Stromal cell of bone marrow (primary cell): ENCODE measurements at regions not wholly inside any gene's neighbourhood (a gene's known extent, or its start where the extent isn't known, plus 50 kb on each side); places are given as distances from the start of the nearest gene placed in this dataset.

Experiments used
- DNase-seq: peaks from one replicate; pipeline ENCODE4 v3.0.0-alpha.2; 2012; ENCODE audit warnings: low read depth

DNA sequence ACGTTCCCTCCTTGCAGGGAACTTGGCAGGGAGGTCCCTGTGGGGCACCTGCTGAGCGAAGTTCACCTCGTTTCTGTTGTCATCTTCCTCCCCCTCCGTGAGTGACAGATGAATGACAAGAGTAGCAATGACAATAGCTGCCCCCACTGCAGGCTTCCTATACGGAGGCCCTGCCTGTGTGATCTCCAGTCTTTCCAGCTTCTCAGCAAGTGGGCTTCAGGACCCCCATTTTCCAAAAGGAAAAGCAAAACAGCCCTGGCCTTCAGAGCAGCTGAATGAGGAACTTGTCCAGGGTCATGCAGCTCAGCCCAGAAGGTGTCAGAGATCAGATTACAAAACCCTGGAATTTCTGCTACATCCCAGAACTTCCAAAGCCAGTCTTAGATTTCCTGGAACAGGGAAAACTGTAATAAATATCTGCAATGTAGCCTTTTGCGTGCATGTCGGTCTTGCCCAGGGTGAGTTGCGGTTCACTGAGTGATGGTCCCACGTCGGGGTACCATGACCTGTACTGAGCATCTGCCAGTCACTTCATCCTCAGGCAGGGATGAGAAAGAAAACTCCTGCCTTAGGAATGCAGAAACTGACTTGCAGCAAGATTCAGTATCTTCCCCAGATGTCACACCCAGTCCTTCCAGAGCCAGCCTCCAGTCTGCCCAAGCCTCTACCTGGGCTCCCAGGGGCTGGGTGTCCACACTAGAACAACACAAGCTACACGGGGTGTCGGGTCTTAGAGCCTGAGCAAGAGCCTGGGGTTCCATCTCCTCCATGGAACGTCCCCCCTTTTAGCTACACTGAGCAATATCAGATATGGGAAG is 1457.0 kb downstream of the BRD1 start:
- DNase-seq: no peak

DNA sequence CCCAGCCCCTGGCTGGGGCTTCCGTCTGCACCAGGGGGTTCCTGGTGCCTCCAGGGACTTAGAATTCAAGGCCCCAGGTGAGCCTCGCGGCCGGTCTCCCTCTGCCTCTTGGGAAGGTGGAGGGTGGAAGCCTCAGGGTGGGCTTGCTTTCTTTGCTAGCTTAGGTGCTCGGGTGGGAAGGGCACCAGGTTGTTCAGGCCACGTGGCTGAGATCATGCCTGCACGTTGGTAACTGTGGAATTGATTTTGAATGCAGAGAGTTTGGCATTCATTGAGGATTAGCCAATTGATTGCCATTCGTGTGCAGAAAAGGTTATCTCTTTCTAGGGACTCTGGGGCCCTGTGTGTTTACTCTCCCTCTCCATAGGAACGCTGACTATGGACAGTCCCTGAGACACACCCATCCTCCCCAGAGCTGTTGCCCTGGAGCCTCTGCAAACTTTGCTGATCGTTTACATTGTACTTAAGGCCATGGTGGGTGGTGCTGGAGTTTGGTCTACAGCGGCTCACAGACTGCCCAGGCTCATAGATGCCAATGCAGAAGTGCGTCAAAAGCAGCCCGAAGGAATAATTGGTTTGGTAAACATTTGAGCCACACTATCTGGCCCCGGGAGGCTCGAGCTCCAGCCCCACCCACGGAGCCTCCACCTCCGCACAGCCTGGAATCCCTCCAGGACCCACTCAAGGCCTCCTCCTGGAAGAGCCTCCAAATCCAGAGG is 1457.7 kb downstream of the BRD1 start:
- DNase-seq: peak; percentile 2

DNA sequence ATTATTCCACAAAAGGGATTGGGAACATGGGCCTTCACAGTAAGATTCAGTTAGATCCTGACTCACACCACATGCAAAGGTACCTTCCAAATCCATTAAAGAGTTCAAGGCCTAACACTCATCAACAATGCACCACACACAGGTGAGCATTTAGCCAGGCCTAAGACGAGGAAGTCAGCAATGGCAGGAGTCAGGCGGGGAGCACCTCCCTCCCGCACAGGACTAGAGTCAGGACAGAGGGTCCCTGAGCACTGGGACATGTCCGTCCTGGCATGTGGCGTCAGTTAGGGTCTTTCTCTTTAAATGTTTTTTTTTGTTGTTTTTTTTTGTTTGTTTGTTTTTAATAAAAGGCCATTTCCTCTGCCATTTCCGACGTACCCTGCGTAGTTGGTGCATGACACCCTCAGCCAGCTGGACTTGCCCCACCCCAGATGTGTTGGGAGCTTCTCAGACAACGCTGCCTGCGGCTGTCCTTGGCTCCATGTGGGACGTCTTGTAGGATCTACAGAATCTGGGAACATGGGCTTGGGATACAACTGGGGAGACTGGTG is 1458.6 kb downstream of the BRD1 start:
- DNase-seq: no peak

DNA sequence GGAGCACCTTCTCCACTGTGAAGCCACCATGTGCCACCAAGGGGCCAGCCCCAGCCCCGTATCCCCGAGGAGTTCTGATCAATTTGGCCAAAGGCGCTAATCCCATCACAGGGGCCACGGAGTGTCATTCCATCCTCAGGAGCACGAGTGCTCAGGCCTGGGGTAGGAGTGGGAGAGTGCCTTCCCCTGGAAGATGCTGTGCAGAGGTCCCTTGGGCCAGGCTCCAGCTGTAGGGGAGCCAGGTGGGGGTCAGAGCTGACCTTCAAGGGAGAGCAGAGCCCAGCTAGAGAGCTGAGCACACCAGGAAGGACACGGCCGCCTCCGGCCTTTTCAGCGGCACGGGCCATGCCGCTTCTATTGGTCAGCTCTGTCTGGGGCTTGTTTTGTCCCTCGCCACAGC is 1459.9 kb downstream of the BRD1 start:
- DNase-seq: no peak

DNA sequence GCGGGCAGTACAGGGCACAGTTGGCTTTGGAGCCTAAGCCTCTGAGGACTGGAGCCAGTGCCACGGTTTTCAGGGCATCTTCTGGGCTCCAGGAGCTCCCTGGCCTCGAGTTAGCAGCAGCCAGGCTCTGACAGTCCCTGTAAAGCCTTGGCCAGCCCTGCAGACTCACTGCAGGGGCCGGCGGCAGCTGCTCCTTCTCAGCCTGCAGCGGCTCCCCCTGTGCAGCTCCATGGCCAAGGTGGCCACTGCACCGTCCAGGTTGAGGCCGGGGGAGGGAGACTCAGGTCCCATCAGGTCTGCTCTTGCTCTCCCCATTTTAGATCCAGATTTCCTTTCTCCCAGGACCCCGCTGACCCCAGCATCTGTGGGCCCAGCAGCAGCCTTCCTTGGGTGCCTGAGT is 1461.1 kb downstream of the BRD1 start:
- DNase-seq: no peak

DNA sequence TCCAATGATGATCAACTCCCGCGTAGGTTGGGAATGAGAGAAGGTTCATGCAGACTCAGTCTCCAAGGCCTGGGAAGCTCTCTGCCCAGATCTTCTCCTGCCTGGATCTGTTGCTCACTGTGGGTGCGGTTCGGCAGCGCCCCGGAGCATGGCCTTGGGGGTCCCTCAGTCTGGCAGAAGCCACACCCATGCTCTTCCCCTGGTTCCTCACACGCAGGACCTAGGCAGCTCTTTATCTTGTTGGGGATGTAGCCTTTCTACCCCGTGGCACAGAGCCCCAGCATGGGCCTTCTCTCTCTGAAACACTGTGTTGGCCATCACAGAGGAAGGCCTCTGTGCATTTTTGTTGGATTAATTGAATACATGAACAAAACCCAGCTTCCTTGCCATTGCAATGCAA is 1461.6 kb downstream of the BRD1 start:
- no peak for DNase-seq

DNA sequence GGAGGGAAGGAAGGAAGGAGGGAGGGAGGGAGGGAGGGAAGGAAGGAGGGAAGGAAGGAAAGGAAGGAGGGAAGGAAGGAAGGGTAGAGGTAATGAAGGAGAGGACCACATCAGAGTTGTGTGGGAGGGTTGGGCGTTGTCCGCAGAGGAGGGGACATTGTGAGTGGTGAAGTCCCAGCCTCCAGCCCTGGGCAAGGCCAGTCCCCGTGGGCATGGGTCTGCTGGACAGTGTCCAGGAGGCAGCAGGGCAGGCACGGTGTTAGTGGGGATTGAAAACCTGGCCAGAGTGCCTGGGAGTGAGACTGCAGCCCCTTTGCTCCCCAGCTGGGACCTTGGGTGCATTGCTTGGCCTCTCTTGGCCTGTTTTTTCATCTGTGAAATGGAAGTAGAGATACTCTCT is 1462.3 kb downstream of the BRD1 start:
- DNase-seq: no peak

DNA sequence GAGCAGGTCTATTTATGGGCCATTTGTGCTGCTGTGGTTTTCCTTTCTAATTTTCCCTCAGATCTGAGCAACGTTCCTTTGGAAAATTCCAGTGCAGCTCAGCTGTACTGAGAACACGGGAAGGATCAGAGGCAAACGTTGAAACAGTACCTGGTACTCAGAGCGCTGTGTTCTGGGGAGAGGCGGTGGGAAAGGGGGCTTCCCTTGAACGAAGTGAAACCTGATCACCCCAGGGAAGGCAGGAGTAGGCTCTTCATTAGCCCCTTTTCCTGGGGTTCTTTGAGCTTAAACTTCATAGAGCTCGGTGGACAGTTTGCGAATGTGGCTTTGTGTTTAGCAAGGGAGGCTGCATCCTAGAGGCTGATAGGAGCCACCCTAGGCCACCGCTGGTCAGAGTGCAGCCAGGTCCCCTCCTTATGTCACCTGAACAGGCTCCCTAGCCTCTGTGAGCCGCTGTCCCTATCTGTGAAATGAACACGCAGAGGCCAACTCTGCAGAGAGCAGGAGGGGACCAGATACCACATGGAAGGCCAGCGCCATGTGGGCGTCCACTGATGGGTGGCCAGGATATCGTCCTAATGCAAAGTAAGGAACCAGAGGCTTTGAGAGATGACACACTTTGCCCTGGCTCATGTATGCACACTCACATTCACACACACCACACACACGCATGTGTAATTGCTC is 1464.8 kb downstream of the BRD1 start:
- DNase-seq: no peak

DNA sequence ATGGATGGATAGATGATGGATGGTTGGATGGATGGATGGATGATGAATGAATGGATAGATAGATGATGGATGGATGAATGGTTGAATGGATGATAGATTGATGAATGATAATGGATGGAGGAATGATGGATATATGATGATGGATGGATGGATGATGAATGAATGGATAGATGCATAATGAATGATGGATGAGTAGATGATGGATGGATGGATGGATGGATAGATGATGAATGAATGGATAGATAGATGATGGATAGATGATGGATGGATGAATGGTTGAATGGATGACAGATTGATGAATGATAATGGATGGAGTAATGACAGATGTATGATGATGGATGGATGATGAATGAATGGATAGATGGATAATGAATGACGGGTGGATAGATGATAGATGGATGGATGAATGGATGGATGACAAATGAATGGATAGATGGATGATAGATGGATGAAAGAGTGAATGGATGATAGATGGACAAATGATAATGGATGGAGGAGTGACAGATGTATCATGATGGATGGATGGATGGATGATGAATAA is 1466.5 kb downstream of the BRD1 start:
- no peak for DNase-seq

DNA sequence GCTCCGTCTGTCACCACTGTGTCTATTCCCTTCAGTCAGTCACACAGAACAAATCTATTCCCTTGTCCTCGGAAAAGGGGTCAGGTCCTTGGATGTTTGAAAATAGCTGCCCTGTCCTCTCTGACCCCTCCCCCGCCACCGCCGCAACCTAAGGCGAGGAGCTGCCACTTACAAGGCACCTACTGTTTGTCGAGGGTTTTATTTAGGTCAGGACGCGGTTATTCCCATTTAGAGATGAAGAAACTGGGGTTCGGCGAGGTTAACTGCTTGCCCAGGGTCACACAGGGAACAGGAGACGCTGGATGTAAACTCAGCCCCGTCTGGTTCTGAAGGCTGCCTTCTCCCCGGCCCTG is 1468.1 kb downstream of the BRD1 start:
- DNase-seq: no peak

DNA sequence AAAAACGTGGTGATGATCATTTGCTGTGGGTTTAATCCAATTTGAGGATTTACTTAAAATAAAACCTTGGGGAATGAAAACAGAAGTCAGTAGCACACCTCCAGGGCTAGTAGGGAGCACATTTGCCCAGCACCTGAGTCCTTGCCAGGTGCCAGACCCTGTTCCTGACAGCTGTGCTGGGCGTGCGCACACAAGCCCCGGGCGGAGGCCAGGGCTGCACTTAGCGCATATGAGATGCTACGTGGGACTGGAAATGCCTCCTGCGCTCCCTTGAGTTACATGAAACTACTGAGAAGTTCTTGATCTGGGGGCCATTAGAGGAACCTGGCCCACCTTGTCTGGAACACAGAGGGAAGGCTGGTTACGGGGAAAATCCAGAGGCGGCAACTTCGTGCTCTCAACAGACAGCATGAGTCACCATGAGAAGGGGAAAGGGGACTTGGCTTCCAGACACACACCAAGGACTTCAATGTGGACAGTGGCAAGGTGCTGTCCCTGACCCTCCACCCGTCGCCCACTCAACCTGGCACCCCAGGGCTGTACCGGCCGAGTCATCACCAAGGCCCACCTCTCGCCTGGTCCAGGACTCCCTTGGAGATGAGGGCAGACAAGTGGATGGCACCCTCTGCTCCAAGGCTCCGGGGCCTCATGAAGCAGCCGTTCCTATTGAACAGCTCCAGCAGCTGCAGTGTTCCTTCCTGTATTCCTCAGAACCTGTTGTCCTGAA is 1468.6 kb downstream of the BRD1 start:
- no peak for DNase-seq

DNA sequence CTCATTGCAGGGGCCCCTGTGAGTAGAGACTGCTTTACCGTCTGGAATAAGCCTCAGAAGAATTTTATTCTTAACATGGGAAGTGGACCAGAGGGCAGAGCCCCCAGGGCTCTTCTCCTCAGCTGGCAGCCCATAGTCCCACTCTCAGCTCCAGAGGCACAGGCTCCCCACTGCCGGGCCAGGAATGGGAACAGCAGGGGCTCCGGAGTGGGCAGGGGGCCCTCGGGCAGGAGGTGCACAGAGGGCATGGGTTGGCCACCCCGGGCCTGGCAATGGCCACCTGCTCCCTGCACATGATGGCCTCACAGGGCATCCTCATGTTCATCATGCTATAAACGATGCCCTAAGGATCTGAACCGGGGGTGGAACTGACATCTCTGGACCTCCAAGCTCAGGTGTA is 1469.7 kb downstream of the BRD1 start:
- DNase-seq: no peak

DNA sequence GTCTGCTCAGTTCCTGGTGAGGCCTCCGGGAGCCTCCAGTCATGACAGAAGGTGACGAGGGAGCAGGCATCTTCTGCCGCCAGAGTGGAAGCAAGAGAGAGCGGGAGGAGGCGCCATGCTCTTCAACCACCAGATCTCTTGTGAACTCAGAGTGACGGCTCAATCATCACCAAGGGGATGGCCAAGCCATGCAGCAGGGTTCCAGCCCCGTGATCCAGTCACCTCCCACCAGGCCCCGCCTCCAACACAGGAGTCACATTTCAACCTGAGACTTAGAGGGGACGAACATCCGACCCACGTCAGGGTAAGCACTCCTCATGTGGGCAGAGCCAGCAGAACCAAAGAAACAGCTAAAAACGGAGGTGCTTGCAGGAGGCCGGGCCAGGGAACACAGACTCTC is 1470.5 kb downstream of the BRD1 start:
- DNase-seq: no peak

DNA sequence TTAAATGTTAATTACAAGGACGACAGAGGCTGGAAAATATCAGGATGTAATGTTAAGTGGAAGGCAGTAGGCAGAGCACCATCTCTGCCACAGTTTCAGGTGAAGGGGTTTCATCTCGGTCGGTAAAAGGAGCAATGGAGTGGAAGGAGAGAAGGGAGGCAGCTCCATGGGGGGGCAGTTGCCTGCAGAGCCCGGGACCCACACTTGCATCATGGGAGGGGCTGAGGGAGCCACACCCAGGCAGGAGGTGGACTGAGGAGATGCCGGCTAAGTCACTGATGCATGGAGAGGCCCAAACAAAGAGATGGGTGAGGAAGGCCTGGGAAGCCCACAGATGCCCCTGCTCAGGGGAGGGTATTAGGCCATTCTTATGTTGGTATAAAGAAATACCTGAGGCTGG is 1470.9 kb downstream of the BRD1 start:
- DNase-seq: no peak

DNA sequence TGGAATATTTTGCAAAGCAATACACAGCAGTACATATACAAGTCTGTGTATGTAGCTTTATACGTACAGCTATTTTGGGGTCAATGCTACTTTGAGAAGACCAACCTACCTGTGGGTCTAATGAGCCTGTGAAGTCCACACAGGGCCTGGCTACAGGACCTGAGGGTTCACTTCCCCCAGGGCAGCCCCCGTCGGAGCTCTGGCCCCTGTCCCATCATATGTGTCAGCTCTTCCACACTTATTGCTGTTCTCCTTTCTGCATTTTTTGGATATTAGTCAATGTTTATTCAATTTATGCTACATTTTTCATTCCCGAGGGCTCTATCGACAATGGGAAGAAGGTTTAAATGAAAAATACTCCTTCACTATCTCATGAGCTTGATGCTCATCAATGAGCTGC is 1473.6 kb downstream of the BRD1 start:
- DNase-seq: no peak

DNA sequence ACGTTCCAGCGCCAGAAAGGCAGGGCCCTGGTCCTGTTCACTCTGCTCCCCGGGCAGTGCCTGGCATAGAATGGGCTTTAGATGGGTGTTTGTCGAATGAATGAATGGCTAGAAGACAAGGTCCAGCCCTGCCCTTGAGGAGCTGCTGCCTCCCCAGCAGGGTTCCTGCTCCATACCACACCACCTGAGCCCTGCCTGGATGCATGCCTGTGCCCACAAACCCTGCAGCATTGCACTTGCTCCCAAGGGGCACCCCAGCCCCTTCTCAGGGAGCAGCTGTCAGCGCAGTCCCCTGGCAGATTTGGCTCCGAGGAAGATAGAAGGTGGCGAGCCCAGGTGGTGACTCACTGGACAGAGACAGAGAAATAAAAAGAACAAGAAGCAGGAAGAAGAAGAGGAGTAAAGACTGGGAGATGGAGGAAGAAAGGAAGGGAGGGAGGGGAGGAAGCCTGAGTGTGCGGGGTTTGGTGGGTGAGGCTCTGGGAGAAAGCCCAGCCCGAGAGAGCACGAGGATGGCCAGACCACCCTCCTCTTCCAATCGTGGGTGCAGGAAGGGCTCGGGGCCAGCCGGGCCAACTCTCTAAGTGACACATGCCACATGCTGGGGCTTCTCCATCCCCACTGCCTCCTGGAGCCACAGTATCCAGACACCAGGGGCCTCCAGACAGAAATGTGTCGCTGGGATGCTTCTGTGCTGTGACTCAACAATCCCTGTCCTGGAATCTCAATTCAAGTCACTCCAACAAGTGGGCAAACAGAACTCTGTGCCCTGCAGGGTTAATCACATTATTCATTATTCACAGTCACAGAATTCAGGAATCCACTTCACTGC is 1474.3 kb downstream of the BRD1 start:
- no peak for DNase-seq

DNA sequence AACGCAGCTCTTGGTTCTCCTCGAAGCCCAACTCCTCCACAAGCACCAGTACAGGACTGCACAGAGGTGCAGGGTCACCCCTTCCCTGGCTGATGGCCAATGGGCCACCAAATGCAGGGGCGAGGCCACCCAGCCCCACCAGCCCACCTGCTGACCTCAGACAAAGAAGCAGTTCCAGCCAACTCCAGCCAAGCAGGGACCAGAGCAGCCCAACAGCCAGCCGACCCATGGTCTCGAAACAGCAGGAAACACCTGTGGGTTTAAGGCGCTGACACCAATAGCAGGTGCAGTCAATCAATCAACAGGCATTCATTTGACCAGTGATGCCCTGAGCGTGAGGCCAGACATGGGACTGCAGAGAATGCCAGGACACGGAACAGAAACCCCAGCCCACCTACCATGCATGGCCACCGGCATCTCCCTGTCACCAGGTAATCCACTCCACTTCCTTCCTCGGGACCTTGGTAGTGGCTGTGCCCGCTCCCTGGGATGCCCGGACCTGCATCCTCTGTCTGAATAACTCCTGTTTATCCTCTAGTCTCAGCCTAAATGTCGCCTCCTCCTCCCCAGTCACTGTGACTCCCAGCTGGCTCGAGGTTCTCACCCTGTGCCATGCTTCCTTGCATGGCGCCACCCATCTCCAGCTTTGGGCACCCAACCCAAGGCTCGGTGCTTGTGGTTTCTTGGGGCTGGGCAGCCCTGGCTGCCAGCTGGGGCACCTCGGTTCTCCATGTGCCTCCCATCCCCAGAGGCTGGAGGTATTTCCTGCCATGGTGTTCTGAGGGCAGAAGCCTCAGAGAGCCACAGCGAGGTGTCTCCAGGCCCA is 1475.4 kb downstream of the BRD1 start:
- DNase-seq: no peak

DNA sequence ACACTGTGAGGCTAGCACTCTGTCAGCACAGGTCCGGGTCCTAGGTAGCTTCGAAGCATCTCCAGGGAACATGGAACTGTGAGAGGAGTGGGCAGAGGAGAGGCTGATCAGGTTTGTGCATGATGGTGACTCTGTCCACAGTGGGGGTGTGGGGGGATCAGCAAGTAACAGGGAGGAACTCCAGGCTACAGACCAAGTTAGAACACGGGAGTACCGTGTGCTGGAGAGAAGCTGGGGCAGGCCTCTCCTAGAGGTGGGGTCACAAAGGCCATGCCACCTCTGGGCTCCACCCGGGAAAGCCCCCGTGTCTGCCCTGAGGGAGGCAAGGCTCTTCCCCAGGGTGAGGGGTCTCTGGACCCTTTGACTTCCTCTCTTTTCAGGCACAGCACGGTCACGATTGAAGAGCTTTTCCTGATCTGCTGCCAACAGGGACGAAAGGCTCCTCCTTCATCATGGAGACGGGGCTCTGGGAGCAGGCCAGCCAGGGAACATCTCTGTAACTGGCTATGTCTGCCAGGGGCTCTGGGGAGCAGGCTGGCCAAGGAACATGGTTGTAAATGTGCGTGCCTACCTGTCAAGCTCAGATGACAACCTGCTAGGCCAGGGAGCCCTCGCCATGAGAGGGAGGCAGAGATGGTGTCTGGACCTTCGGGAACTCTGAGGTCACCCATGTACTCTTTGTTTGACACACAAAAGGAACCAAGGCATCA is 1476.1 kb downstream of the BRD1 start:
- DNase-seq: no peak

DNA sequence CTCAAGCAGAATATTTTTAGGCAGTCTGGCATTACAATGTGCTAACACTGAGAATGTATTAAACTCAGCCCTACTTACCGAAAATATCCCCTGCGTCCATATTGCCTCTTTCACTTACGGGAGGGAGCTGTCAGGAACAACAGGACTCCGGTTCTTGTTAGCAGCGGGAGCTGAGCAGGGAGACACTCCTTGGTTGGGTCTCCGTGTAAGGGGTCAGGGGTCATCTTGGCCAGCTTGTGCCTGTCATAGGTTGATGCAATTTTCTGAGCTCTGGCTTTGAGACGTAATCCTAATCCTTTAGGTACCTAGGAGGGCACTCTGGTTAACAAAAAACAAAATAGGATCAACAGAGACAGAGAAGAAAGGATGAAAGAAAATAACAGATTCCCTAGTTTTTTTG is 1477.2 kb downstream of the BRD1 start:
- no peak for DNase-seq

DNA sequence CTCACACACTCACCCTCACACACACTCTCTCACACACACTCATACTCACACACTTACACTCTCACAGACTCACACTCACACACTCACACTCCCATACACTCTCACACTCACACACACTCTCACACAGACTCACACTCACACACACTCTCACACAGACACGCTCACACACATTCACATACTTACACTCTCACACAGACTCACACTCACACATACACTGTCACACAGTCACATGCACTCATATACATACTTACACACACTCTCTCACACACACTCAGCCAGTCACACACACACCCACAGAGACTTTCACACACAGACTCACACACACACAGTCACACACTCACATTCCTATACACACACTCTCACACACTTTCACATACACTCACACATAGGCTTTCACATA is 1478.8 kb downstream of the BRD1 start:
- no peak for DNase-seq
